ENCODE measurements at regions not wholly inside any gene's neighbourhood (a gene's known extent, or its start where the extent isn't known, plus 50 kb on each side); places are given as distances from the start of the nearest gene placed in this dataset.

GRCh38 chrX:96563646-96564045 lies 121.0 kb upstream of the DIAPH2 start:
- no peak for TF ChIP-seq CTCF (IDR thresholded peaks at IDR 0.05)
- Mint-ChIP-seq H3K27me3 (no peaks in the 10 kb centered on the region), H3K36me3 (ENCODE audit: low read depth) (no peaks in the 10 kb centered on the region), H3K4me1 (ENCODE audit: low read depth) (no peaks in the 10 kb centered on the region), H3K4me3 (no peak overlapping the region), H3K27ac (no peak overlapping the region), H3K9me3 (no peaks in the 10 kb centered on the region)
- no peak for ATAC-seq
- DNase-seq, result no peak
- intact Hi-C loops (cut with micrococcal nuclease), result no loop called here
- CTCF ChIA-PET, result no interaction called here
- POLR2A ChIA-PET, result no interaction called here

GRCh38 chrX:96564595-96564994 lies 120.0 kb upstream of the DIAPH2 start:
- ChIA-PET CTCF (no interaction called here), POLR2A (no interaction called here)
- ATAC-seq (no peak), DNase-seq (no peak)
- intact Hi-C loops (cut with micrococcal nuclease), result no loop called here
- Mint-ChIP-seq H3K27me3 (no peaks in the 10 kb centered on the region), H3K4me3 (no peak overlapping the region), H3K36me3 (ENCODE audit: low read depth) (no peaks in the 10 kb centered on the region), H3K4me1 (ENCODE audit: low read depth) (no peaks in the 10 kb centered on the region), H3K9me3 (no peaks in the 10 kb centered on the region), H3K27ac (no peak overlapping the region)
- no peak for TF ChIP-seq CTCF (IDR thresholded peaks at IDR 0.05)

- ATAC-seq, result no peak
Observed at GRCh38 chrX:96566878-96567277, 117.8 kb upstream of the DIAPH2 start.

GRCh38 chrX:96568071-96568470 lies 116.6 kb upstream of the DIAPH2 start:
- CTCF ChIA-PET, result no interaction called here
- TF ChIP-seq CTCF (IDR thresholded peaks at IDR 0.05), result no peak

More at GRCh38 chrX:96566878-96567277, 117.8 kb upstream of the DIAPH2 start:
- no peaks in the 10 kb centered on the region for H3K27me3 Mint-ChIP-seq
- intact Hi-C loops (cut with micrococcal nuclease), result no loop called here
- no peak overlapping the region for H3K4me3 Mint-ChIP-seq
- no peak for TF ChIP-seq CTCF (IDR thresholded peaks at IDR 0.05)
- CTCF ChIA-PET, result no interaction called here
- H3K9me3 Mint-ChIP-seq, result no peaks in the 10 kb centered on the region
- no peak for DNase-seq
- no peak overlapping the region for H3K27ac Mint-ChIP-seq
- no peaks in the 10 kb centered on the region for H3K4me1 Mint-ChIP-seq (ENCODE audit: low read depth)
- no peaks in the 10 kb centered on the region for H3K36me3 Mint-ChIP-seq (ENCODE audit: low read depth)
- POLR2A ChIA-PET, result no interaction called here

GRCh38 chrX:96569034-96569433 lies 115.6 kb upstream of the DIAPH2 start:
- DNase-seq (no peak), ATAC-seq (no peak)
- ChIA-PET CTCF (no interaction called here), POLR2A (no interaction called here)
- no peaks in the 10 kb centered on the region for H3K9me3 Mint-ChIP-seq
- H3K4me1 Mint-ChIP-seq (ENCODE audit: low read depth), result no peaks in the 10 kb centered on the region
- intact Hi-C loops (cut with micrococcal nuclease), result no loop called here
- H3K36me3 Mint-ChIP-seq (ENCODE audit: low read depth), result no peaks in the 10 kb centered on the region
- no peak overlapping the region for H3K27ac Mint-ChIP-seq
- H3K27me3 Mint-ChIP-seq, result no peaks in the 10 kb centered on the region
- no peak overlapping the region for H3K4me3 Mint-ChIP-seq
- no peak for TF ChIP-seq CTCF (IDR thresholded peaks at IDR 0.05)

More at GRCh38 chrX:96568071-96568470, 116.6 kb upstream of the DIAPH2 start:
- Mint-ChIP-seq H3K4me3 (no peak overlapping the region), H3K27ac (no peak overlapping the region), H3K4me1 (ENCODE audit: low read depth) (no peaks in the 10 kb centered on the region), H3K27me3 (no peaks in the 10 kb centered on the region), H3K36me3 (ENCODE audit: low read depth) (no peaks in the 10 kb centered on the region), H3K9me3 (no peaks in the 10 kb centered on the region)
- no peak for DNase-seq
- intact Hi-C loops (cut with micrococcal nuclease), result no loop called here
- POLR2A ChIA-PET, result no interaction called here
- no peak for ATAC-seq

Data from activated CD8-positive, alpha-beta T cell treated with anti-CD3 and anti-CD28 coated beads for 36 hours (primary cell).